ENCODE measurements at regions not wholly inside any gene's neighbourhood (a gene's known extent, or its start where the extent isn't known, plus 50 kb on each side); places are given as distances from the start of the nearest gene placed in this dataset.

DNA sequence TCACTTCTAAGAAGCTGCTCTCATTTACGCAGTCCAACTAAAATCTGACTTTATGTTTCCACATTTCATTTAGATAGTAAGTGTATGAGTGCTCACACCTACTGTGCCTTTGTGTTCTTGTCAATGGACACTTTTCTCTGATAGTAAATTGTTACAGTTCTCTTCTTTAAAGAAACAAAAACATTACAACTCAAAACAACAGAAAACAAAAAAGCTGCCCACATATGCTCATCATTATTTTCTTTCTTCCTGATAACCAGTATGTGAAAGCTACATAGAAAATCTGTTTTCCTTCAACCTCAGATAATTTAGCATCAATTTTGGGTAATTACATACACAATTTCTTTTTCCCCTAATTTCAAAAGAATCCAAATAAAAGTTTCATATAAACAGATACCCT is 1247.8 kb upstream of the NXPH2 start:
- Histone ChIP-seq H3K36me3 (no peaks in the 10 kb centered on the region), H3K4me3 (no peak overlapping the region), H3K27ac (no peak overlapping the region), H3K27me3 (no peaks in the 10 kb centered on the region), H3K9me3 (no peaks in the 10 kb centered on the region), H3K4me1 (no peaks in the 10 kb centered on the region)
- no peak for TF ChIP-seq EP300 (IDR thresholded peaks at IDR 0.05; ENCODE audit: low read depth)
- no peak for TF ChIP-seq CTCF (IDR thresholded peaks at IDR 0.05)
- no peak for TF ChIP-seq POLR2A (IDR thresholded peaks at IDR 0.05)
- TF ChIP-seq POLR2AphosphoS5 (IDR thresholded peaks at IDR 0.05) = no peak
- WGBS, 2 donors (ENCODE audit: low coverage in 1 of 2) = 64 to 86% methylated on average over 1 of the region's 1 CpG
- in situ Hi-C loops (cut with MboI; ENCODE audit: low pct_ligation_motif_present in 1 of 4, low pct_unique_long_range_greater_than_20kb in 1 of 4, low sequenced_read_pairs in 3 of 4) (no loop called here), intact Hi-C loops (cut with DNase I; ENCODE audit: low total_unique reads) (no loop called here)
- no peak for DNase-seq

DNA sequence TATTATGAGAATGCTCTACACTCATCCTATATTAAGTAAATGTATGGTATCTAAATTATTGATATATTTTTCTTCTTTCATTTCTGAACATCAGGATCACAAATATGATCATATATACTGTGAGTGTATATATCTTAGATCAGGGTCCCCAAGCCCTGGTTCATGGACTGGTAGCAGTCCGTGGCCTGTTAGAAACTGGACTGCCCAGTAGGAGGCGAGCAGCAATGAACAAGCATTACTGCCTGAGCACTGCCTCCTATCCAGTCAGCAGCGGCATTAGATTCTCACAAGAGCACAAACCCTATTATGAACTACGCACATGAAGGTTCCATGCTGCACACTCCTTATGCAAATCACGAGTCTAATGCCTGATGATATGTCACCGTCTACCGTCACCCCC is 1247.1 kb upstream of the NXPH2 start:
- no peaks in the 10 kb centered on the region for H3K36me3 ChIP-seq
- H3K27ac ChIP-seq = no peak overlapping the region
- no peaks in the 10 kb centered on the region for H3K9me3 ChIP-seq
- in situ Hi-C loops (cut with MboI; ENCODE audit: low pct_ligation_motif_present in 1 of 4, low pct_unique_long_range_greater_than_20kb in 1 of 4, low sequenced_read_pairs in 3 of 4) = no loop called here
- no peak for TF ChIP-seq CTCF (IDR thresholded peaks at IDR 0.05)
- TF ChIP-seq POLR2AphosphoS5 (IDR thresholded peaks at IDR 0.05) = no peak
- TF ChIP-seq EP300 (IDR thresholded peaks at IDR 0.05; ENCODE audit: low read depth) = no peak
- no peak for TF ChIP-seq POLR2A (IDR thresholded peaks at IDR 0.05)
- H3K27me3 ChIP-seq = no peaks in the 10 kb centered on the region
- no peak overlapping the region for H3K4me3 ChIP-seq
- intact Hi-C loops (cut with DNase I; ENCODE audit: low total_unique reads) = no loop called here
- 85 to 94% methylated on average over 6 to 7 of the region's 7 CpGs for WGBS, 2 donors (ENCODE audit: low coverage in 1 of 2)
- H3K4me1 ChIP-seq = no peaks in the 10 kb centered on the region
- no peak for DNase-seq

DNA sequence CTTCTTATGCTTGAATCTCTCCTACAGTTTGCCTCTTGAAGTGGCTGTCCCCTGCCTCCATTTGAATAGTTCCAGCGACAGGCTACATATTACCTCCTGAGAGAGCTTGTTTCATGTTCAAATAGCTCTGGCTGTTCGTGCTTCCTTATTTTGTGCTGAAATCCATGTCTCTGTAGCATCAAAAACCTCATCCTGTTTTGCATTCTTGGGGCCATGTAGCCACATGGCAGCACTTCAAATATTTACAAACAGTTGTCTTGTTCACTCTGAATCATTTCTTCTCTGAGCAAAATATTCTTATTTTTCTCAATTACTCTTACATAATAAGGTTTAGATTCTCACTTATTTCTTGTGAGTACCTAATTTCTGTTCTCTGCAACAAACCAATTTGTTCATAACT is 1243.1 kb upstream of the NXPH2 start:
- TF ChIP-seq CTCF (IDR thresholded peaks at IDR 0.05) (no peak), EP300 (IDR thresholded peaks at IDR 0.05; ENCODE audit: low read depth) (no peak), POLR2A (IDR thresholded peaks at IDR 0.05) (no peak), POLR2AphosphoS5 (IDR thresholded peaks at IDR 0.05) (no peak)

GRCh38 chr2:140018541-140018940 is 1238.4 kb upstream of the NXPH2 start:
- H3K36me3 ChIP-seq = no peaks in the 10 kb centered on the region
- intact Hi-C loops (cut with DNase I; ENCODE audit: low total_unique reads) = no loop called here
- no peak for DNase-seq
- no peak overlapping the region for H3K27ac ChIP-seq
- 57 to 64% methylated on average over 2 of the region's 2 CpGs for WGBS, 2 donors (ENCODE audit: low coverage in 1 of 2)
- no peak for TF ChIP-seq CTCF (IDR thresholded peaks at IDR 0.05)
- no peak for TF ChIP-seq EP300 (IDR thresholded peaks at IDR 0.05; ENCODE audit: low read depth)
- no peak for TF ChIP-seq POLR2A (IDR thresholded peaks at IDR 0.05)
- TF ChIP-seq POLR2AphosphoS5 (IDR thresholded peaks at IDR 0.05) = no peak
- no peaks in the 10 kb centered on the region for H3K9me3 ChIP-seq
- no peaks in the 10 kb centered on the region for H3K4me1 ChIP-seq
- no peaks in the 10 kb centered on the region for H3K27me3 ChIP-seq
- in situ Hi-C loops (cut with MboI; ENCODE audit: low pct_ligation_motif_present in 1 of 4, low pct_unique_long_range_greater_than_20kb in 1 of 4, low sequenced_read_pairs in 3 of 4) = no loop called here
- no peak overlapping the region for H3K4me3 ChIP-seq

More for the DNA sequence above, 1243.1 kb upstream of the NXPH2 start:
- intact Hi-C loops (cut with DNase I; ENCODE audit: low total_unique reads) (no loop called here), in situ Hi-C loops (cut with MboI; ENCODE audit: low pct_ligation_motif_present in 1 of 4, low pct_unique_long_range_greater_than_20kb in 1 of 4, low sequenced_read_pairs in 3 of 4) (no loop called here)
- H3K27me3 ChIP-seq = no peaks in the 10 kb centered on the region
- 28 to 32% methylated on average over 2 of the region's 2 CpGs for WGBS, 2 donors (ENCODE audit: low coverage in 1 of 2)
- H3K27ac ChIP-seq = no peak overlapping the region
- no peak for DNase-seq
- no peaks in the 10 kb centered on the region for H3K36me3 ChIP-seq
- no peaks in the 10 kb centered on the region for H3K9me3 ChIP-seq
- no peaks in the 10 kb centered on the region for H3K4me1 ChIP-seq
- no peak overlapping the region for H3K4me3 ChIP-seq
